ENCODE measurements at regions not wholly inside any gene's neighbourhood (a gene's known extent, or its start where the extent isn't known, plus 50 kb on each side); places are given as distances from the start of the nearest gene placed in this dataset.

- TF ChIP-seq, protein P1, sequence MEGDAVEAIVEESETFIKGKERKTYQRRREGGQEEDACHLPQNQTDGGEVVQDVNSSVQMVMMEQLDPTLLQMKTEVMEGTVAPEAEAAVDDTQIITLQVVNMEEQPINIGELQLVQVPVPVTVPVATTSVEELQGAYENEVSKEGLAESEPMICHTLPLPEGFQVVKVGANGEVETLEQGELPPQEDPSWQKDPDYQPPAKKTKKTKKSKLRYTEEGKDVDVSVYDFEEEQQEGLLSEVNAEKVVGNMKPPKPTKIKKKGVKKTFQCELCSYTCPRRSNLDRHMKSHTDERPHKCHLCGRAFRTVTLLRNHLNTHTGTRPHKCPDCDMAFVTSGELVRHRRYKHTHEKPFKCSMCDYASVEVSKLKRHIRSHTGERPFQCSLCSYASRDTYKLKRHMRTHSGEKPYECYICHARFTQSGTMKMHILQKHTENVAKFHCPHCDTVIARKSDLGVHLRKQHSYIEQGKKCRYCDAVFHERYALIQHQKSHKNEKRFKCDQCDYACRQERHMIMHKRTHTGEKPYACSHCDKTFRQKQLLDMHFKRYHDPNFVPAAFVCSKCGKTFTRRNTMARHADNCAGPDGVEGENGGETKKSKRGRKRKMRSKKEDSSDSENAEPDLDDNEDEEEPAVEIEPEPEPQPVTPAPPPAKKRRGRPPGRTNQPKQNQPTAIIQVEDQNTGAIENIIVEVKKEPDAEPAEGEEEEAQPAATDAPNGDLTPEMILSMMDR (IDR thresholded peaks at IDR 0.05): no peak
- no peak overlapping the region for H3K4me3 ChIP-seq (ENCODE audit: low read depth in 1 of 2, low read length in 1 of 2)
- no peaks in the 10 kb centered on the region for H3K36me3 ChIP-seq
- no peaks in the 10 kb centered on the region for H3K4me1 ChIP-seq (ENCODE audit: control insufficient read depth in 1 of 2, insufficient read depth in 1 of 2, low read depth in 1 of 2, low read length in 1 of 2)
- H3K9me3 ChIP-seq: no peaks in the 10 kb centered on the region
- no peaks in the 10 kb centered on the region for H3K27me3 ChIP-seq
- H3K27ac ChIP-seq: no peak overlapping the region
Measured at GRCh38 chr7:153452661-153453060, 599.5 kb upstream of the DPP6 start.

DNA sequence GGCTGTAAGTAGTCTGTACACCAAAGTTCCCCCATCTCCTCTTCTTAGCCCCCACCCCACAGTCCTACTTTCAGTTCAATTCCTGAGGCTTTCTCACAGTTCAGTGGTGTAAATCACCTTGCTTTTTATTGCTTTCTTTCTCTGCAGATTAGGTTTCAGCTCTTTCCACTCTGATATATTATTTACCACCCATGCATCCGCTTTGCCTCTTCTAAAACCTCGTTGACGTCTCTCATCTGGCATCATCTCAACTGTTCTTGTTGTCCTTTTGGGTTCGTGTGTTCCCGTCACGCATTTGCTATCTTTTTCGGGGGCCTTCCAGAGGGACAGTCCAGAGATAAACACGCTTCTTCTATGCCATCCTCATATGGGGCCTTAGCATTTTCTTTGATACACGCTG lies 597.9 kb upstream of the DPP6 start:
- Histone ChIP-seq H3K27ac (no peak overlapping the region), H3K36me3 (no peaks in the 10 kb centered on the region), H3K9me3 (no peaks in the 10 kb centered on the region), H3K4me1 (ENCODE audit: control insufficient read depth in 1 of 2, insufficient read depth in 1 of 2, low read depth in 1 of 2, low read length in 1 of 2) (no peaks in the 10 kb centered on the region), H3K27me3 (no peaks in the 10 kb centered on the region), H3K4me3 (ENCODE audit: low read depth in 1 of 2, low read length in 1 of 2) (no peak overlapping the region)
- TF ChIP-seq, protein P1 (IDR thresholded peaks at IDR 0.05): no peak

DNA sequence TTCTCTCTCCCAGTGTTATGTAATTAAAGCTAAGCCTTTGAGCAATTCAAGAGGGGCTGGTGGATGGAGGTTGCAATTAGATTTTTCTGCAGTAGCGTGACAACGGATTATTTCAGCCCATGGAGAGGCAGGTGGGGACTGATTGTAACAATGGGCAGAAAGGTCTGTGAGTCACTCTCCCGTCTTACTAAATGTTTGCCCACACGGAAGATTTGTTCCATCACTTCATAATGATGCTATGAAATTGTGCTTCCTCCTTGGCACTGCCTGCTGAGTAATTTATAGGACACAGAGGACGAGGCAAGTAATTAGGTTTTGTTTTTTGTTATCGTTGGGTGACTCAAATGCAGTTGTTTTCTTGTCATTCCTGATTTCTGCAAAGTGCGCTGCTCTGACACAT lies 594.5 kb upstream of the DPP6 start:
- Histone ChIP-seq H3K9me3 (no peaks in the 10 kb centered on the region), H3K27ac (no peak overlapping the region), H3K4me3 (ENCODE audit: low read depth in 1 of 2, low read length in 1 of 2) (no peak overlapping the region), H3K36me3 (no peaks in the 10 kb centered on the region), H3K27me3 (no peaks in the 10 kb centered on the region), H3K4me1 (ENCODE audit: control insufficient read depth in 1 of 2, insufficient read depth in 1 of 2, low read depth in 1 of 2, low read length in 1 of 2) (no peaks in the 10 kb centered on the region)
- TF ChIP-seq, protein P1 (IDR thresholded peaks at IDR 0.05): no peak

DNA sequence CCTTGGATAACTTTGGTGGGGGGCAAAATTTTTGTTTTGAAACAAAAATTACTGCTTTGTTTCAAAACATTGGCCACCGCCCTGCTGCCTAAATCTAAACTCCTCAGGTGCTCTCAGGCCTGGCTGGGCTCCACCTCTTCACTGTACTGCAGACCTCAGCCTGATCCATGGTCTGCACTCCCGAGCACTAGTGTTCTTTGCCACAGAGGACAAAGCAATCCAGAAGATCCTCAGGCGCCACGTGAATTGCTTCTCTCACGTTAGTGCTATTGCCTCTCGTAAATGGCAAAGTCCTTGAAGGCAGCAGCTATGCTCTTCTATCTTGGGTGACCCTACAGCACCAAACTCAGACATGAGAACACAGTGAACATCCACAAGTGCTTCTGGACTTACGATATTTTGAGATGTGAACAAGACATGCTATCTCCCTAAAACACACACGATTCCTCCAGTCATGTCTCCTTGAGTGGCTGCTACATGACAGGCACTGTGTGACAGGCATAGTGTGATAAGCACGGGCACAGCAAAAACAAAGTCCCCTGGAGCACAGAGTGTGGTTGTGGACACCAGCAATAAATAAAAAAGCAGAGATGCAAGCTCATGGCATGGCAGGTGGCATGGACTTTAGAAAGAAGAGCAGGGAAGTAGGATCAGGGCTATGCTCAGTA lies 582.1 kb upstream of the DPP6 start:
- Histone ChIP-seq H3K9me3 (no peaks in the 10 kb centered on the region), H3K27me3 (no peaks in the 10 kb centered on the region), H3K4me3 (ENCODE audit: low read depth in 1 of 2, low read length in 1 of 2) (no peak overlapping the region), H3K36me3 (no peaks in the 10 kb centered on the region), H3K27ac (no peak overlapping the region), H3K4me1 (ENCODE audit: control insufficient read depth in 1 of 2, insufficient read depth in 1 of 2, low read depth in 1 of 2, low read length in 1 of 2) (no peaks in the 10 kb centered on the region)
- TF ChIP-seq, protein P1 (IDR thresholded peaks at IDR 0.05): no peak

DNA sequence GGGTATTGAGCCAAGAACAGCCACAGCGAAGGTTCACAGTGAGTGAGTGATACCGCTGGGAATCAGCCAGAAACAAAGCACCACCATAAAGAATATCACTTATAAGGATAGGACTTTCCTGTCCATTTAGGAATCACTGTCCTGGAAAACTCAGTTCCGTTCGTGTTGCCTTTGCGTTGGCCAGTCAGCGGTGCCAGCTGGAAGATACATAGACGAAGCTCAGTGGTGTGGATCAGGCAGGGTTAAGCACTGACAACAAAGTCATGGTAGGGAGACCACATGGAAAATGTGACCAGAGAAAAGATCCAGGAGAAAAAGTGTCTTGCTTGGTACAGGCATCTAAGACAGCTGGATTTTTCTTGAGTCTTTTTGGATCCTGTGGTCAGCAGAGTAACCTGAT lies 579.7 kb upstream of the DPP6 start:
- TF ChIP-seq, protein P1 (IDR thresholded peaks at IDR 0.05): no peak
- H3K27me3 ChIP-seq: no peaks in the 10 kb centered on the region
- H3K4me3 ChIP-seq (ENCODE audit: low read depth in 1 of 2, low read length in 1 of 2): no peak overlapping the region
- H3K36me3 ChIP-seq: no peaks in the 10 kb centered on the region
- H3K4me1 ChIP-seq (ENCODE audit: control insufficient read depth in 1 of 2, insufficient read depth in 1 of 2, low read depth in 1 of 2, low read length in 1 of 2): no peaks in the 10 kb centered on the region
- no peak overlapping the region for H3K27ac ChIP-seq
- H3K9me3 ChIP-seq: no peaks in the 10 kb centered on the region

Data from neutrophil (primary cell).